Loucy (cell line): ENCODE measurements at regions not wholly inside any gene's neighbourhood (a gene's known extent, or its start where the extent isn't known, plus 50 kb on each side); places are given as distances from the start of the nearest gene placed in this dataset.

Experiments used
- H2AFZ ChIP-seq: fragments of 200-600 bp; sonication (generic); 2 replicates; pipeline ENCODE4 v1.6.0; 2016; ENCODE audit warnings: antibody characterized with exemption, mild to moderate bottlenecking, low read length, moderate library complexity
- H3F3A ChIP-seq: fragments of 200-600 bp; 2 replicates; pipeline ENCODE4 v1.6.0; 2016; ENCODE audit warnings: antibody characterized with exemption, low read depth, mild to moderate bottlenecking
- H3K27me3 ChIP-seq: fragments of 200-600 bp; sonication (generic); 2 replicates; pipeline ENCODE4 v1.6.1; 2014; ENCODE audit warnings: low read length, mild to moderate bottlenecking; ENCODE audit not compliant: insufficient read depth, poor library complexity, severe bottlenecking
- H3K36me3 ChIP-seq: fragments of 200-600 bp; sonication (generic); 2 replicates; pipeline ENCODE4 v1.6.1; 2016; ENCODE audit warnings: low read length; ENCODE audit not compliant: insufficient read depth
- H3K4me1 ChIP-seq: fragments of 200-600 bp; sonication (generic); 2 replicates; pipeline ENCODE4 v1.5.1; 2014; ENCODE audit warnings: low read length, mild to moderate bottlenecking; ENCODE audit not compliant: insufficient read depth, poor library complexity, severe bottlenecking
- H3K4me2 ChIP-seq: fragments of 200-600 bp; sonication (generic); 2 replicates; pipeline ENCODE4 v1.6.0; 2014; ENCODE audit warnings: antibody characterized with exemption, low read length, low read depth, mild to moderate bottlenecking; ENCODE audit not compliant: poor library complexity, severe bottlenecking
- H3K4me3 ChIP-seq: fragments of 200-600 bp; sonication (generic); 2 replicates; pipeline ENCODE4 v1.5.1; 2014; ENCODE audit warnings: low read length, mild to moderate bottlenecking, mixed read lengths; ENCODE audit not compliant: poor library complexity, severe bottlenecking
- H3K79me2 ChIP-seq: fragments of 200-600 bp; sonication (generic); 2 replicates; pipeline ENCODE4 v1.6.1; 2014; ENCODE audit warnings: low read length; ENCODE audit not compliant: insufficient read depth
- H3K9ac ChIP-seq: fragments of 200-600 bp; sonication (generic); 2 replicates; pipeline ENCODE4 v1.6.0; 2014; ENCODE audit warnings: mild to moderate bottlenecking, low read depth, low read length, moderate library complexity; ENCODE audit not compliant: poor library complexity, severe bottlenecking
- H3K9me2 ChIP-seq: fragments of 200-600 bp; sonication (generic); replicated peaks from 2 replicates; pipeline ENCODE4 v1.6.1; 2016; ENCODE audit warnings: low read depth, low read length, mixed read lengths
- H3K9me3 ChIP-seq: fragments of 200-600 bp; sonication (generic); 2 replicates; pipeline ENCODE4 v1.6.1; 2014; ENCODE audit warnings: mild to moderate bottlenecking, antibody characterized with exemption, low read length, low read depth; ENCODE audit not compliant: insufficient read depth
- H4K20me1 ChIP-seq: fragments of 200-600 bp; sonication (generic); 2 replicates; pipeline ENCODE4 v1.6.0; 2014; ENCODE audit warnings: antibody characterized with exemption, low read length, mild to moderate bottlenecking; ENCODE audit not compliant: insufficient read depth, poor library complexity, severe bottlenecking
- CTCF ChIP-seq: fragments of 200-600 bp; sonication (generic); conservative IDR thresholded peaks from 2 replicates; pipeline ENCODE4 v1.5.1; 2014; ENCODE audit warnings: mild to moderate bottlenecking, antibody characterized with exemption, low read length
- EZH2phosphoT487 ChIP-seq: fragments of 200-600 bp; IDR thresholded peaks from 2 replicates; pipeline ENCODE4 v1.6.1; 2018; ENCODE audit warnings: antibody characterized with exemption, mild to moderate bottlenecking, moderate library complexity, borderline replicate concordance

- Histone ChIP-seq H4K20me1 (no peaks in the 10 kb centered on the region), H3K9ac (no peak overlapping the region), H3K9me3 (no peaks in the 10 kb centered on the region), H3K4me1 (peaks cover 37% of the 10 kb centered on the region), H2AFZ (no peak overlapping the region), H3F3A (peaks cover 7% of the 10 kb centered on the region; the same call in 1 of the 2 replicates), H3K36me3 (no peaks in the 10 kb centered on the region), H3K4me3 (no peak overlapping the region), H3K4me2 (no peak overlapping the region), H3K79me2 (no peaks in the 10 kb centered on the region), H3K9me2 (no peaks in the 10 kb centered on the region), H3K27me3 (no peaks in the 10 kb centered on the region)
- no peak for TF ChIP-seq EZH2phosphoT487
- TF ChIP-seq CTCF: peak; percentile 66
Observed at GRCh38 chr2:198322275-198322674, 517.9 kb downstream of the PLCL1 start.

- Histone ChIP-seq H3K9me3 (no peaks in the 10 kb centered on the region), H3K9ac (no peak overlapping the region), H2AFZ (no peak overlapping the region), H3K36me3 (no peaks in the 10 kb centered on the region), H3K79me2 (no peaks in the 10 kb centered on the region), H3K4me2 (no peak overlapping the region), H3K27me3 (no peaks in the 10 kb centered on the region), H4K20me1 (no peaks in the 10 kb centered on the region), H3K9me2 (no peaks in the 10 kb centered on the region), H3F3A (peaks cover 7% of the 10 kb centered on the region; the same call in 1 of the 2 replicates), H3K4me1 (peaks cover 31% of the 10 kb centered on the region), H3K4me3 (no peak overlapping the region)
- TF ChIP-seq EZH2phosphoT487: no peak
- no peak for TF ChIP-seq CTCF
Observed at GRCh38 chr2:198321522-198322088, 517.2 kb downstream of the PLCL1 start.

- Histone ChIP-seq H3K36me3 (no peaks in the 10 kb centered on the region), H3K79me2 (no peaks in the 10 kb centered on the region), H3K4me2 (no peak overlapping the region), H3F3A (no peaks in the 10 kb centered on the region), H3K9ac (no peak overlapping the region), H3K9me2 (no peaks in the 10 kb centered on the region), H3K9me3 (no peaks in the 10 kb centered on the region), H2AFZ (no peak overlapping the region), H3K27me3 (no peaks in the 10 kb centered on the region), H4K20me1 (no peaks in the 10 kb centered on the region), H3K4me1 (peaks cover 30% of the 10 kb centered on the region), H3K4me3 (no peak overlapping the region)
- TF ChIP-seq CTCF: no peak
- TF ChIP-seq EZH2phosphoT487: no peak
Observed at GRCh38 chr2:198316852-198317396, 512.5 kb downstream of the PLCL1 start.
